Activated CD8-positive, alpha-beta memory T cell treated with anti-CD3 and anti-CD28 coated beads, Interleukin-2, amount 10 ng/mL, durations not matched to agents 7 days and 5 days (primary cell): ENCODE measurements at regions not wholly inside any gene's neighbourhood (a gene's known extent, or its start where the extent isn't known, plus 50 kb on each side); places are given as distances from the start of the nearest gene placed in this dataset.

ENCODE experiments used
- ATAC-seq: fragments of 150-1000 bp; cut with Tn5 transposase; one replicate; pipeline ENCODE4 v1.10.0; 2021; ENCODE audit warnings: moderate library complexity
- CTCF ChIA-PET: fragments of 350-600 bp; sonication (Branson Sonifier 250); formaldehyde crosslinking; loops from one replicate; lab custom pipeline; 2021; ENCODE audit warnings: antibody characterized with exemption; lab: Charles Lee
- DNase-seq: peaks from one replicate; pipeline ENCODE4 v3.0.0-alpha.2; 2020
- H3K27ac Mint-ChIP-seq: one replicate; pipeline ENCODE4 v1.8.0; 2021; ENCODE audit warnings: mild to moderate bottlenecking, mixed read lengths
- H3K27me3 Mint-ChIP-seq: one replicate; pipeline ENCODE4 v1.8.0; 2021; ENCODE audit warnings: mixed read lengths
- H3K36me3 Mint-ChIP-seq: one replicate; pipeline ENCODE4 v1.8.0; 2021; ENCODE audit warnings: mild to moderate bottlenecking, mixed read lengths
- H3K4me1 Mint-ChIP-seq: one replicate; pipeline ENCODE4 v1.8.0; 2021; ENCODE audit warnings: mixed read lengths
- H3K4me3 Mint-ChIP-seq: one replicate; pipeline ENCODE4 v1.8.0; 2021; ENCODE audit warnings: mild to moderate bottlenecking, moderate library complexity, mixed read lengths
- H3K9me3 Mint-ChIP-seq: one replicate; pipeline ENCODE4 v1.8.0; 2022; ENCODE audit warnings: low read depth, mixed read lengths

- Mint-ChIP-seq H3K4me1 (peaks cover 10% of the 10 kb centered on the region), H3K4me3 (peak overlapping the region; percentile 71), H3K27me3 (peaks cover 51% of the 10 kb centered on the region), H3K9me3 (no peaks in the 10 kb centered on the region), H3K27ac (no peak overlapping the region), H3K36me3 (no peaks in the 10 kb centered on the region)
- DNase-seq (no peak), ATAC-seq (no peak)
- CTCF ChIA-PET = interaction anchor here (0.8 kb wide), 1 partner anchor 12 kb away, joined by 3 read pairs; no protein-coding TSS in a partner anchor
Observed at GRCh38 chr16:79769270-79769927, 168.9 kb upstream of the MAF start.

DNA sequence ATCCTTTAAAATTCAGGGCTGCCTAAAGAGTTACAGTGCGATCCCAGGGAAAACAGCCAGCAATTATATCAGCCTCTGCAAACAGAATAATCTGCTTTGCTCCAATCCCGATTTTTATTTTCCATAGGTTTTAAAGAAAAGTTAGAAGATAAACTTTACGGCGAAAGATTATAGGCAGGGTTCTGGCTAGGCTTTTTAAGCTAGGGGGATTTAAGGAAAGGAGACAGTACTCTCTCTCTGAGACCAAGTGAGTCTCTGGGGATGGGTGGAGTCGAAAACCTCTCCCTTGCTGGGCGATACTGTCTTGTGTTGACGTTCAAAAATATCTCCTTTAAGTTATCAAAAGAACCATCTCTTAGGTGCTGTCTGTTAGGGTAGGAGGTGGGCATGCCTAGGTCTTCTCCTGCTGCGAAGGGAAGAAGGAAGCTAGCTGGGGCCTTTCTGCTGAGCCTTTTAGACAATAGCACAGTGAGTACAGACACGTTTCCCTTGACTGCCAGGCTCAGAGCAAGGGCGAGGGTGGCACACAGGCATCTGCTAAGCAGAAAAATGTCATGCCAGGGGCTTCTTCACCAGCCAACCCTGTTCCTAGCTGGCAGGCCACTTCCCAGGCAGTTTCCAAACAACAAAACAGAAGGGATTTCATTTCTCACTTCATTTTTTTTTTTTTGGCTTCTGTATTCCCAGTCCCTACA lies 167.9 kb upstream of the MAF start:
- ATAC-seq = no peak
- Mint-ChIP-seq H3K9me3 (no peaks in the 10 kb centered on the region), H3K36me3 (no peaks in the 10 kb centered on the region), H3K27me3 (peaks cover 46% of the 10 kb centered on the region), H3K4me3 (no peak overlapping the region), H3K27ac (no peak overlapping the region), H3K4me1 (peaks cover 10% of the 10 kb centered on the region)
- CTCF ChIA-PET = no interaction called here
- no peak for DNase-seq

- Mint-ChIP-seq H3K4me1 (peaks cover 10% of the 10 kb centered on the region), H3K27me3 (peaks cover 40% of the 10 kb centered on the region), H3K36me3 (no peaks in the 10 kb centered on the region), H3K9me3 (no peaks in the 10 kb centered on the region), H3K27ac (no peak overlapping the region), H3K4me3 (no peak overlapping the region)
- ATAC-seq (no peak), DNase-seq (no peak)
- CTCF ChIA-PET = no interaction called here
Observed at GRCh38 chr16:79767421-79768275, 167.1 kb upstream of the MAF start.

- no peak overlapping the region for H3K27ac Mint-ChIP-seq
- H3K4me3 Mint-ChIP-seq = no peak overlapping the region
- CTCF ChIA-PET = interaction anchor here (0.7 kb wide), 1 partner anchor 333 kb away, joined by 3 read pairs; no protein-coding TSS in a partner anchor
- no peak for DNase-seq
- peaks cover 8% of the 10 kb centered on the region for H3K4me1 Mint-ChIP-seq
- peaks cover 24% of the 10 kb centered on the region for H3K27me3 Mint-ChIP-seq
- H3K36me3 Mint-ChIP-seq = no peaks in the 10 kb centered on the region
- H3K9me3 Mint-ChIP-seq = no peaks in the 10 kb centered on the region
- ATAC-seq = no peak
Observed at GRCh38 chr16:79765901-79766394, 165.4 kb upstream of the MAF start.

GRCh38 chr16:79765431-79765830 lies 164.9 kb upstream of the MAF start:
- Mint-ChIP-seq H3K4me1 (peaks cover 4% of the 10 kb centered on the region), H3K4me3 (no peak overlapping the region), H3K9me3 (no peaks in the 10 kb centered on the region), H3K27me3 (peaks cover 19% of the 10 kb centered on the region), H3K27ac (no peak overlapping the region), H3K36me3 (no peaks in the 10 kb centered on the region)
- DNase-seq (no peak), ATAC-seq (no peak)
- CTCF ChIA-PET = interaction anchor here (0.7 kb wide), 1 partner anchor 333 kb away, joined by 3 read pairs; no protein-coding TSS in a partner anchor

DNA sequence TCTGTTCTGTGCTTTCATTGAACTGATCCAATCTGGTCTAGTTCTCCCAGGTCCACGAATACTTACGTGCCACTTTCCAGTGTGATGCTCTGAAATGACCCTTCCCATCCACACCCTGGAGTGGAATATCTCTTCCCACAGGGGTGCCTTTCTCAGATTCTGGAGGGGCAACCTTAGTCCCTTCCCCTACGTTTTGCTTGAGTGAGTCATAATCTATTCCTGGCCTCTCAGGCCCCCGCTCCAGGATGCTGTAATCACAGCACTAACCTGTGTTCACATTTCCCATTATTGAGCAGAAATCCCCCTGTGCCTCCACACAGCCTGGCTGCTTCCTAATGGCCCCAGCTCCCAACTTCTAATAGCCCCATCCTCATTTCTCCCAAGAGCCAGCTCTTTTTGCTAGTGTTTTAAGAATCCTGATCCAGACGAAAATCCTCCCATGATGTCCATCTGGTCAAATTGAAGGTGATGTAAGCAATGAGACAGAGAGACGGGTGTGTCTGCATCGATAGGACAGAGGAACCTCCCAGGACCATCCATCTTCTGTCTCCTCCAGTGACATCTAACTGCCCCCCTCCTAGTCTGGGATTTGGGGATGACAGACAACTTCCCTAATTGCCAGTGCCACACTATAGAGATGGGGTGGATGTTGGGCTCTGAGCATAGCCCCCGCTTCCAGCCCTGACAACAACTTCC lies 164.0 kb upstream of the MAF start:
- Mint-ChIP-seq H3K27me3 (peaks cover 25% of the 10 kb centered on the region), H3K4me3 (no peak overlapping the region), H3K27ac (no peak overlapping the region), H3K36me3 (no peaks in the 10 kb centered on the region), H3K4me1 (no peaks in the 10 kb centered on the region), H3K9me3 (no peaks in the 10 kb centered on the region)
- no peak for DNase-seq
- ATAC-seq = no peak
- CTCF ChIA-PET = no interaction called here

DNA sequence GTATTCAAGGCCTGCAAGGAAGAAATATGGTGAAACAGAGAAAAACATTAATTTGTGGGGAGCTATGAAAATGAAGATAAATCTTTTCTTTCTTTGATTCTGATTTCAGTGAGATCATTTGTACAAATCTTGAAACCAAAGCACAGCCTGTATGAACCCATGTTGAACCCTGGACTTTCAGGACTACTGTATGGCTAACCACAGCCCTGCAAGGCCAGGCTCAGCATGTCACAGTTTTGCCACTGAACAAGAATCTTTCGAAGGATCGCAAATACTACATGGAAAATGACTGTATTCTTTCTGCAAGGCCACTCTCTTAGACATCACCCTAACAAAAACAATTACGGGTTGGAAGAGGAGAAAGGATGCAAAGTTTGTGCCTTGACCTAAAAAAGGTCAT lies 161.7 kb upstream of the MAF start:
- DNase-seq (no peak), ATAC-seq (no peak)
- H3K9me3 Mint-ChIP-seq = no peaks in the 10 kb centered on the region
- H3K4me3 Mint-ChIP-seq = no peak overlapping the region
- H3K4me1 Mint-ChIP-seq = no peaks in the 10 kb centered on the region
- H3K36me3 Mint-ChIP-seq = no peaks in the 10 kb centered on the region
- H3K27ac Mint-ChIP-seq = no peak overlapping the region
- CTCF ChIA-PET = no interaction called here
- H3K27me3 Mint-ChIP-seq = peaks cover 25% of the 10 kb centered on the region

DNA sequence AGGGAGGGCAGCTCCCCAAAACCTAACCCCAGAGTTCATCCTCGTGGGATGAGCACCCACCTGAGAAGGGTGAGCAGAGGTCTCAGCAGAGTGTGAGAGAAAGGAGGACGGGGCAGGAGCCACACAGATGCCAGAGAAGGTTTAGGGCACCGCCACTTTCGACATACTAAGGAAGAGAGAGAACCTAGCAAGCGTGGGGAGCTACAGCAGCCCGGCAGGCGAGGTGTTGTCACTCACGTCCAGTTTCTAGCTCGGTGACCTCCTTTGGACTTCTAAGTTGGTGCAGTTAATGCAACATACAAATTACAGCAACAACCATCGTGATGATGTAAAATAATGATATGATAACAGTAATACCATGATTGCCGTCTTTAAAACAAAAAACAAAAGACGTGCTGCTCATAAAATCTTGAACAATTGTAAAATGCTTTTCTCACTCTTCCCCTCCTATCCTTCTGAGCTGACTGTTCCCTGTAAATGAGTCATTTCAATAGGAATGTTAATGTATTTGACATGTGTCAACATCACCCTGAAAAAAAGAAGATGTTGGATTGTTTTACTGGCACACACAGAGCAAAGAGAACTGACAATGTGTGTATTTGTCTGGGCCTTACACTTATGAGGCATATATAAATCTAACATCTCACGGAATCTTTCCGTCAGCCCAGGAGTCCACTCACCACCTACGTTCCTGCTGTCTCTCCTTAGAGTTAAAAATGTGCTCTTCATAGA lies 158.2 kb upstream of the MAF start:
- H3K9me3 Mint-ChIP-seq = no peaks in the 10 kb centered on the region
- H3K36me3 Mint-ChIP-seq = no peaks in the 10 kb centered on the region
- H3K4me1 Mint-ChIP-seq = peaks cover 12% of the 10 kb centered on the region
- ATAC-seq (no peak), DNase-seq (no peak)
- CTCF ChIA-PET = no interaction called here
- no peak overlapping the region for H3K27ac Mint-ChIP-seq
- H3K27me3 Mint-ChIP-seq = peaks cover 22% of the 10 kb centered on the region
- no peak overlapping the region for H3K4me3 Mint-ChIP-seq

- Mint-ChIP-seq H3K4me1 (peaks cover 12% of the 10 kb centered on the region), H3K9me3 (no peaks in the 10 kb centered on the region), H3K27me3 (peaks cover 29% of the 10 kb centered on the region), H3K27ac (no peak overlapping the region), H3K36me3 (no peaks in the 10 kb centered on the region), H3K4me3 (no peak overlapping the region)
- CTCF ChIA-PET = no interaction called here
- ATAC-seq (no peak), DNase-seq (no peak)
Observed at GRCh38 chr16:79757968-79758367, 157.4 kb upstream of the MAF start.

DNA sequence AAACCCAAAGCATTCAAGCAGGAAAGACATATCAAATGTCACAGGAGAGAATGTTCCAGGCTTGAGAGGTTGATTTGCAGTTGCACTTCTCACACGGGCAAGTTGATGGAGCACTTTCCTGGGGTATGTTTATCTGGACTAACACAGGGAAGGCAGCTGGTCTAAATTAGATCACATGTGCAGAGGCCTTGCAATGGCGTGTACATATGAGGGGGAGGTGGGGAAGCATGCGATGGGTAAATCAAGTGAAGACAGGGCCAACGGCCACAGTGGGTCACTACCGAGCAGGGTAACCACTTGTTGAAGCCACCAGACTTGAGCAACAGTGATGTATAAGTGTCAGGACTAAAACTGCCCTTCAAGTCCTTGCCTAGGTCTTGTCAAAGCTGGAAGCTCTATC lies 156.6 kb upstream of the MAF start:
- DNase-seq (no peak), ATAC-seq (no peak)
- Mint-ChIP-seq H3K9me3 (no peaks in the 10 kb centered on the region), H3K36me3 (no peaks in the 10 kb centered on the region), H3K27ac (no peak overlapping the region), H3K27me3 (peaks cover 30% of the 10 kb centered on the region), H3K4me3 (no peak overlapping the region), H3K4me1 (peaks cover 12% of the 10 kb centered on the region)
- CTCF ChIA-PET = no interaction called here

- Mint-ChIP-seq H3K27ac (no peak overlapping the region), H3K4me1 (peaks cover 12% of the 10 kb centered on the region), H3K27me3 (peaks cover 33% of the 10 kb centered on the region), H3K4me3 (no peak overlapping the region), H3K36me3 (no peaks in the 10 kb centered on the region), H3K9me3 (no peaks in the 10 kb centered on the region)
- DNase-seq (no peak), ATAC-seq (no peak)
- CTCF ChIA-PET = no interaction called here
Observed at GRCh38 chr16:79756571-79756970, 156.0 kb upstream of the MAF start.

GRCh38 chr16:79754501-79754900 lies 154.0 kb upstream of the MAF start:
- ATAC-seq = no peak
- H3K27me3 Mint-ChIP-seq = peaks cover 35% of the 10 kb centered on the region

More at GRCh38 chr16:79754501-79754900, 154.0 kb upstream of the MAF start:
- Mint-ChIP-seq H3K4me1 (peaks cover 12% of the 10 kb centered on the region), H3K27ac (no peak overlapping the region), H3K9me3 (no peaks in the 10 kb centered on the region), H3K36me3 (no peaks in the 10 kb centered on the region), H3K4me3 (no peak overlapping the region)
- CTCF ChIA-PET = no interaction called here
- DNase-seq = no peak
